ENCODE measurements at regions not wholly inside any gene's neighbourhood (a gene's known extent, or its start where the extent isn't known, plus 50 kb on each side); places are given as distances from the start of the nearest gene placed in this dataset.
"Not testable (repeated sequence)": the region's sequence is repeated elsewhere in the genome, so short reads cannot be mapped to it uniquely, and the experiment has no call there.

DNA sequence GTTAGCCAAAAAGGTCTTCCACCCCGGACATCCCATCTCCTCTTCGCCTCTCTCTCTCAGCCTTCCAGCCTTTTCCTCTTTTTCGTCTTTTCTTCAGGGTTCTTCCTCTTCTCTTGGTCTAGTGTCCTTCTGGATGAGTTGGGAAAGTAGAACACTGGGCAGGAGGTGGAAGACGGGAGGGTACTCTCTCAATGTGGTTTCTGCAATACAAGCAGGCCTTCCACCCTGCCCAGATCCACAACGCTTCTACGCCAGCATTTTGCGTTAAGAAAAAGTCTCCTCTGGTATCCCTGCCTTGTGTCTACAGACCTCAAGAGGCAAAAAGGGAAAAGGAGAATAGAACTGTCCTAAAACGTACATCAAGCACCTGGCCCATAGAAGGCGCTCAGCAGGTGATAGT, 587.8 kb downstream of the BNC2 start:
- Mint-ChIP-seq H3K27me3 (no peaks in the 10 kb centered on the region), H3K9me3 (peaks cover 5% of the 10 kb centered on the region), H3K4me3 (no peak overlapping the region), H3K4me1 (ENCODE audit: low read depth) (no peaks in the 10 kb centered on the region), H3K36me3 (no peaks in the 10 kb centered on the region), H3K27ac (no peak overlapping the region)
- no peak for DNase-seq
- ChIA-PET POLR2A (no interaction called here), CTCF (no interaction called here)
- intact Hi-C loops (cut with micrococcal nuclease): no loop called here

DNA sequence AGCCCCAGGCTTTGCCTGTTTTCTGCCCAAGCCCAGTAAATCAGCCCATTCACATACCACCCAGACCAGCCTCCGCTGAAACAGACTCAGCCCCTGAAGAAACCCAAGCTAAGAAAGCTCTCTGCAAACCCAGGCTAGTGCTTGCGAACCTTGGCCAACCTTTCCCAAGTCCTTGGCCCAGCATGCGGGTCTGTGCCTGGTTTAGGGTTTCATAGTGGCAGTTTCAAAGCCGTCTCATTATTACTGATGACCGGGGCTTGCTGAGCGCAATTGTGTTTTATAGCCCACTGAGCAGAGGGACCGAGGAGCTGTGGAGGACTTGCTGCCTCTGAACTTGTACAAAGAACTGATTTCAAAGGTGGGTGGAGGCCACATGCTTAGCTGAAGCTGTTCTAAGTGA, 584.3 kb downstream of the BNC2 start:
- Mint-ChIP-seq H3K36me3 (no peaks in the 10 kb centered on the region), H3K4me1 (ENCODE audit: low read depth) (no peaks in the 10 kb centered on the region), H3K4me3 (no peak overlapping the region), H3K27me3 (no peaks in the 10 kb centered on the region), H3K9me3 (peaks cover 5% of the 10 kb centered on the region), H3K27ac (no peak overlapping the region)
- no peak for DNase-seq
- POLR2A ChIA-PET: no interaction called here
- CTCF ChIA-PET: no interaction called here
- intact Hi-C loops (cut with micrococcal nuclease): no loop called here

DNA sequence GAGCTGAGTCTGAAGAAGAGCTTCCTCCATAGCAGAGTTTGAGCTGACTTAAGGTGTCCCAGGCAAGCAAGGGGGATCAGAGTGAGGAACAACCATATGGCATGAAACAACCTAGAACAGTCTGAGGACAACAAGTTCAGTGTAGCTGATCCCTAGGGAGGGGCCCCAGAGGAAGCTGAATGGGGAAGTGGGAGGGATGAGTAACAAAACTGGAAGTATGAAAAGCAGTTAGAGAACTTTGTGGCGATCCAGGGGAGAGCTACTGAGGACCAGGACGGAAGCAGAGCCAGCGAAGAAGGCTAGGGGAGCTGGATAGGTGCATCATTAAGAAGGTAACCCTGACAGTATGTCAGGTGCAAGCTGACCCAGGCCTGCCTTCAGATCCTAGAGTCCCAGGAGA, 580.8 kb downstream of the BNC2 start:
- no peaks in the 10 kb centered on the region for H3K36me3 Mint-ChIP-seq
- no peak overlapping the region for H3K4me3 Mint-ChIP-seq

DNA sequence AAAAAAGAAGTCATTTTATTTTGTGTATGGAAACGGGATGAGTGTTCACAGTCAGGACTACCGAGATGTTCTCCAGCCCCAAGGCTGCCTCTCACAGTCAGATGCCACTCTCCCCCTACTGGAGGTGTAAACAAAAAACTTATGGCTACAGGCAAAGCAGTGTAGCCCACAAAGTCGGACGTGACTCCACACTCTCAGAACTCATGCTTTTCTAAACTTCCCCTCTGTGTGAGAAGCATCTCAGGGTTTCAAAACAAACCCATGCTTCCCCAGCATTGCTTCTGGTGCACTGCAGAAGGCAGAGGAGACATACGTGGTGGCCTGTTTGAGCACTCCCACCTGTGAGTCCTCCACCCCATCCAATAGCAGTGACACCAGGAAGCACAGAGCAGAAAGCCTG, 580.3 kb downstream of the BNC2 start:
- Mint-ChIP-seq H3K4me3 (no peak overlapping the region), H3K27ac (no peak overlapping the region), H3K9me3 (peaks cover 2% of the 10 kb centered on the region), H3K36me3 (no peaks in the 10 kb centered on the region), H3K27me3 (no peaks in the 10 kb centered on the region), H3K4me1 (ENCODE audit: low read depth) (no peaks in the 10 kb centered on the region)
- intact Hi-C loops (cut with micrococcal nuclease): no loop called here
- POLR2A ChIA-PET: no interaction called here
- CTCF ChIA-PET: no interaction called here
- no peak for DNase-seq

More for the DNA sequence above, 580.8 kb downstream of the BNC2 start:
- Mint-ChIP-seq H3K4me1 (ENCODE audit: low read depth) (no peaks in the 10 kb centered on the region), H3K27ac (no peak overlapping the region), H3K27me3 (no peaks in the 10 kb centered on the region), H3K9me3 (peaks cover 4% of the 10 kb centered on the region)
- DNase-seq: no peak
- intact Hi-C loops (cut with micrococcal nuclease): no loop called here
- ChIA-PET POLR2A (no interaction called here), CTCF (no interaction called here)

DNA sequence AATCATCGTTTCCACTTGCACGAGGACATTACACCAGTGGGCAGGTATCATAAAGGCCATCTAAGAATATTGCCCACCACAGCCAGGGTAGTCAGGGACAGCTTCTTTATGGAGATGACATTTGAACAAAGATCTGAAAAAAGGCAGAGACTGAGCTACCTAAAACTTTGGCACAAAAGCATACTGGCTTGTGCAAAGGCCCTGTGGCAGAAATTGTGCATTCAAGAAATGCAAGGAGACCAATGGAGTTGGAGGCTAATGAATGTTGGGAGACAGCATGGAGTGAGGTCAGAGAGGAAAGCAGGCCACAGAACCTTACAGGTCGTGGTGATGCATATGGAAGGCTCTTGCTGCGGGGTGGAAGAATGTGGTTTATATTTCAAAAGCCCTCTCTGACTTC, 578.5 kb downstream of the BNC2 start:
- intact Hi-C loops (cut with micrococcal nuclease): no loop called here

DNA sequence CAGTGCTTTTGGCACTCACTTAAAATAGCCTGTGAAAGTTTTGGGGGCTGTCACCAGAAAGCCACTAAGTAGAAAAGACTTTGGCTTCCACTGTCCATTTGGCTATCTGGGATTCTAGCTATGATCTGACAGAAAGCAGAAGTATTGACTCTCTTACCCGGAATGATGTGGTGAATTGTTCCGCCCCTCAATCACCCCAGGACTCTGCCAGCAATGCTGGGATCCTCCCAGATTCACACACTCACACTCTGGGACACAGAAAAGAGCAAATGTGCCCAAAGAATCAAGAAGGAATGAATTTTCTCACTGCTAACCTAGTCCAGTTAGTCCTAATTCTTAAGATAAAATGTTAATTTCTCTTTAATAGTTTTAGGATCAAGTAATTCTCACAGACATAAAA, 576.9 kb downstream of the BNC2 start:
- H3K36me3 Mint-ChIP-seq: no peaks in the 10 kb centered on the region
- H3K27me3 Mint-ChIP-seq: no peaks in the 10 kb centered on the region
- no peaks in the 10 kb centered on the region for H3K9me3 Mint-ChIP-seq
- CTCF ChIA-PET: no interaction called here
- no peak for DNase-seq
- H3K4me1 Mint-ChIP-seq (ENCODE audit: low read depth): no peaks in the 10 kb centered on the region
- no peak overlapping the region for H3K4me3 Mint-ChIP-seq
- no peak overlapping the region for H3K27ac Mint-ChIP-seq
- POLR2A ChIA-PET: no interaction called here
- intact Hi-C loops (cut with micrococcal nuclease): no loop called here

More for the DNA sequence above, 578.5 kb downstream of the BNC2 start:
- H3K27me3 Mint-ChIP-seq: no peaks in the 10 kb centered on the region
- CTCF ChIA-PET: no interaction called here
- H3K9me3 Mint-ChIP-seq: no peaks in the 10 kb centered on the region
- H3K4me1 Mint-ChIP-seq (ENCODE audit: low read depth): no peaks in the 10 kb centered on the region
- no peak overlapping the region for H3K27ac Mint-ChIP-seq
- POLR2A ChIA-PET: no interaction called here
- H3K4me3 Mint-ChIP-seq: no peak overlapping the region
- DNase-seq: no peak
- no peaks in the 10 kb centered on the region for H3K36me3 Mint-ChIP-seq

DNA sequence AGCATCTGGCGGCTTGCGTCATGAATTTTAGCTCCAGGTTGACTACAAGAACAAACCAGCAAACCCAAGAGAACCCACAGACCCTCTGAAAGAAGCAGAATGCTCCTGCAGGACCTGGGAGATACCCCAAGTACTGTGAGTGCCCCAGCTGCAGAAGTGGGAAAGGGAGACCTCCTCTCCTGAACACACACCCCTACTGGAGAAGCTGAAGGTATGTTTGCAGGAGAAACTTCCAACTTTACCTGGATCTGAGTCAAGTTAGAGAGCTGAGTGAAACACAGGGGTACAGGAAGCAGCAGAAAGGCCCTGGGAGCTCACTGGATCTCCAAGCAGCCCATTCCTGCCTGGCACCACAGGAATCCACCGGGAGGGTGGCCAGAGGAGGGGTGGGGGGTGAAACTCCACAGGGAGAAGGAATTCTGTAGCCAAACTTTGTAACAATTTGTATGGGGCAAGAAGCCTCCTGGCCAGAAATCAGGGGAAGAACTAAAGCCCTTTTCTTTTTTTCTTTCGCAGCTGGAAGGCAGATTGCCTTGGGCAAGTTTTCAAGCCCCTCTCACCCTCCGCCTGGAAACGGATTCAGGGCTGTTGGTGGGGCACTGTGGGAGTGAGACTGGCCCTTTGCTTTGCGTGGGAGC, 576.2 kb downstream of the BNC2 start:
- Mint-ChIP-seq H3K27ac (no peak overlapping the region), H3K36me3 (no peaks in the 10 kb centered on the region), H3K27me3 (no peaks in the 10 kb centered on the region), H3K9me3 (no peaks in the 10 kb centered on the region), H3K4me3 (no peak overlapping the region), H3K4me1 (ENCODE audit: low read depth) (no peaks in the 10 kb centered on the region)
- DNase-seq: no peak
- intact Hi-C loops (cut with micrococcal nuclease): no loop called here
- POLR2A ChIA-PET: no interaction called here
- CTCF ChIA-PET: no interaction called here

DNA sequence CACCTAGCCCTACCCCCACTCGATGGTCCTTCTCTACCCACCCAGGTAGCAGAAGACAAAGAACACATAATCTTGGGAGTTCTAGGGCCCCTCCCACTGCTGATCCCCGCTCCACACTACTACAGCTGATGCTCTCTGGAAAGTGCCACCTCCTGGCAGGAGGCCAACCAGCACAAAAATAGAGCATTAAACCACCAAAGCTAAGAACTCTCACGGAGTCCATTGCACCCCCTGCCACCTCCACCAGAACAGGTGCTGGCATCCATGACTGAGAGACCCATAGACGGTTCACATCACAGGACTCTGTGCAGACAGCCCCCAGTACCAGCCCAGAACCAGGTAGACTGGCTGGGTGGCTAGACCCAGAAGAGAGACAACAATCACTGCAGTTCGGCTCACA, 575.5 kb downstream of the BNC2 start:
- H3K27ac Mint-ChIP-seq: not testable (repeated sequence)

DNA sequence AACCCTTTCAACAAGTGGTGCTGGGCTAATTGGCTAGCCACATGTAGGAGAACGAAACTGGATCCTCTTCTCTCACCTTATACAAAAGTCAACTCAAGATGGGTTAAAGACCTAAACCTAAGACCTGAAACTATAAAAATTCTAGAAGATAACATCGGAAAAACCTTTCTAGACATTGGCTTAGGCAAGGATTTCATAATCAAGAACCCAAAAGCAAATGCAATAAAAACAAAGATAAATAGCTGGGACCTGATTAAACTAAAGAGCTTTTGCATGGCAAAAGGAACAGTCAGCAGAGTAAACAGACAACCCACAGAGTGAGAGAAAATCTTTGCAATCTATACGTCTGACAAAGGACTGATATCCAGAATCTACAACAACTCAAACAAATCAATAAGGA, 571.1 kb downstream of the BNC2 start:
- H3K9me3 Mint-ChIP-seq; H3K27ac Mint-ChIP-seq; DNase-seq; intact Hi-C loops (cut with micrococcal nuclease); CTCF ChIA-PET; H3K4me3 Mint-ChIP-seq; H3K27me3 Mint-ChIP-seq; H3K4me1 Mint-ChIP-seq (ENCODE audit: low read depth); H3K36me3 Mint-ChIP-seq; POLR2A ChIA-PET: not testable (repeated sequence)

More for the DNA sequence above, 575.5 kb downstream of the BNC2 start:
- CTCF ChIA-PET; intact Hi-C loops (cut with micrococcal nuclease); POLR2A ChIA-PET; H3K27me3 Mint-ChIP-seq; DNase-seq; H3K4me3 Mint-ChIP-seq; H3K36me3 Mint-ChIP-seq; H3K4me1 Mint-ChIP-seq (ENCODE audit: low read depth); H3K9me3 Mint-ChIP-seq: not testable (repeated sequence)

DNA sequence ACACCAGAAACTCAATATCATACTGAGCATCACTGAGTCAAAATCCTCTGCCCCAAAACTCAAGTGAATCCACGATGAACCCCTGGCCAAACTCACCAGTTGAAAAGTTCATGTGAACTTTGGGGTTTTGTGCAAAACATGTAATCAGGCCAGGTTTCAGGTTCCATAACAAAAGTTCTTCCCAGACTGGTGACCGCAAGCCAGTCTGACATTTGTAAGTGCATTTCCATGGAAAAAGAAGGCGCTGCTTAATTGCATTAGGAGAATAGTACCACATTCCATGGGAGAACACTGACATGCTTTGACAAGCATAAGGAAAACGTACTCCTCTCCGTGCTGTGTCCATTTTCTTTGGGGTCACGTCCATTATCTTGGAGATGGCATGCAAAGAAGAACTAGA, 567.0 kb downstream of the BNC2 start:
- intact Hi-C loops (cut with micrococcal nuclease): no loop called here

DNA sequence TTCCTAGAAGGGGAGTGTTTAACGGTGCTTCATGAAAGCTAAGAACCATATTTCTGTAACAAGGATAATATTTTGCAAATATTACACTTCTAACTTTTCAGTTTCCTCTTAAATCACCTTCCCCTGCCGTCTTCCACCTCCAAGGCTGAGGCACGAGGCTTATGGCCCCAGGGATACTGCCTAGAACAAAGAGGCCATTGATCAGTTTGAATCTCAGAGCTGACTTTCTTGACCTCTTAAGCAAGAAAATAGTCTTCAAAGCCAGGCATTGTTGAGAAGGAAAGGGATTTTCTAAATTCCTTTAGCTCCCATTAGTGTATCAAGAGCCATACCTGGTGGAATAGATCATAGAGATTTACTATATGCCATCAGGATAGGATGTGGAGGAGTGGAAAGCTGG, 566.2 kb downstream of the BNC2 start:
- Mint-ChIP-seq H3K36me3 (no peaks in the 10 kb centered on the region), H3K9me3 (no peaks in the 10 kb centered on the region), H3K4me1 (ENCODE audit: low read depth) (no peaks in the 10 kb centered on the region), H3K27ac (no peak overlapping the region), H3K4me3 (no peak overlapping the region), H3K27me3 (no peaks in the 10 kb centered on the region)
- POLR2A ChIA-PET: no interaction called here
- CTCF ChIA-PET: no interaction called here
- no peak for DNase-seq
- intact Hi-C loops (cut with micrococcal nuclease): no loop called here

More for the DNA sequence above, 567.0 kb downstream of the BNC2 start:
- Mint-ChIP-seq H3K27me3 (no peaks in the 10 kb centered on the region), H3K4me1 (ENCODE audit: low read depth) (no peaks in the 10 kb centered on the region), H3K36me3 (no peaks in the 10 kb centered on the region), H3K27ac (no peak overlapping the region), H3K9me3 (no peaks in the 10 kb centered on the region), H3K4me3 (no peak overlapping the region)
- POLR2A ChIA-PET: no interaction called here
- no peak for DNase-seq
- CTCF ChIA-PET: no interaction called here

DNA sequence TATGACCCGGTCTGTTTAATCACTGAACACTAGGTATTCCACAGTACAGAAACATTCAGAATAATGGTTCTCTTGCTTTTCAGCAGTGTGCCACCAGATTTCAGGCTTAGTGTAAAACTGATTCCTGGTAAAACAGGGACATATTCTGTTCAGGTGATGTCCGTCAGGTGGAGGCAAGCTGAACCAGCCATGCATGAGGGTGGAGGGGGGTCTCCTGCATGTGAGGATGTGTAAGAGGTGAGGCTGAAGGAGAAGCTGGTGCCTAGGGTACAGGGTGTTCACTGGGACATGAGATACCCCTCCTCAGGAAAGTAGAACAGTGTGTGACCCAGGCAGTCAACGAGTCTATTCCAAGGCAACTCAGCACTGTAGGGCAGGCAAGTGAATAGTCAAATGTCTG, 563.9 kb downstream of the BNC2 start:
- no peaks in the 10 kb centered on the region for H3K36me3 Mint-ChIP-seq
- H3K4me1 Mint-ChIP-seq (ENCODE audit: low read depth): no peaks in the 10 kb centered on the region
- DNase-seq: no peak
- no peak overlapping the region for H3K27ac Mint-ChIP-seq
- intact Hi-C loops (cut with micrococcal nuclease): no loop called here
- no peaks in the 10 kb centered on the region for H3K27me3 Mint-ChIP-seq
- CTCF ChIA-PET: no interaction called here
- H3K4me3 Mint-ChIP-seq: no peak overlapping the region
- POLR2A ChIA-PET: no interaction called here
- H3K9me3 Mint-ChIP-seq: no peaks in the 10 kb centered on the region

DNA sequence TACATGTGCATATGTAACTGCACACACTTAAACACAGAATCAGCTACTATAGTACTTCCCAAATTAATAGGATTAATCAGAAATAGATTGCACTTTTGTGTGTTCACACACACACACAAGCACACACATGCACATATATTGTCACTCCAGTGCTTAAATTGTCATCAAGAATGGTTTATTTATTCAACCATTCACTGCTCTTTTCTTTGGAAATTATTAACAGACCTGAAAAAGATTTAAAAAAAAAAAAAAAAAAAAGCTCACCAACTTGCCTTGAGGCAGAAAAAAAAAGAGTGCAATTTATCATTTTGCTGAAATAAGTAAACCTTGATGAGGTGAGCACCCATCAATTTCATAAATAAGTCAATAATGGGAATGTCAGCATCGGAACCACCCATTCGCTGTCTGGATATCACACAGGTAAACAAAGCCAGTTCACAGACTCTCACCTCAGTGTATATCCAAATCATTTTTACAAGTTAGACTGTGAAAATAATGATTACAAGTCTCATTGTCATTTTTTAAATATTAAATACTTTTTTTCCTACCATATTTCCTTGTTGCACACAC, 562.8 kb downstream of the BNC2 start:
- no peak overlapping the region for H3K4me3 Mint-ChIP-seq
- peaks cover 3% of the 10 kb centered on the region for H3K9me3 Mint-ChIP-seq
- ChIA-PET POLR2A (no interaction called here), CTCF (no interaction called here)
- H3K27ac Mint-ChIP-seq: no peak overlapping the region
- no peaks in the 10 kb centered on the region for H3K36me3 Mint-ChIP-seq
- no peak for DNase-seq
- intact Hi-C loops (cut with micrococcal nuclease): no loop called here
- H3K4me1 Mint-ChIP-seq (ENCODE audit: low read depth): no peaks in the 10 kb centered on the region
- no peaks in the 10 kb centered on the region for H3K27me3 Mint-ChIP-seq

Data from activated CD4-positive, alpha-beta memory T cell treated with anti-CD3 and anti-CD28 coated beads for 36 hours (primary cell).